ENCODE measurements at regions not wholly inside any gene's neighbourhood (a gene's known extent, or its start where the extent isn't known, plus 50 kb on each side); places are given as distances from the start of the nearest gene placed in this dataset.
A peak's percentile ranks its signal among the peaks of the same experiment; 100 is the strongest.

DNA sequence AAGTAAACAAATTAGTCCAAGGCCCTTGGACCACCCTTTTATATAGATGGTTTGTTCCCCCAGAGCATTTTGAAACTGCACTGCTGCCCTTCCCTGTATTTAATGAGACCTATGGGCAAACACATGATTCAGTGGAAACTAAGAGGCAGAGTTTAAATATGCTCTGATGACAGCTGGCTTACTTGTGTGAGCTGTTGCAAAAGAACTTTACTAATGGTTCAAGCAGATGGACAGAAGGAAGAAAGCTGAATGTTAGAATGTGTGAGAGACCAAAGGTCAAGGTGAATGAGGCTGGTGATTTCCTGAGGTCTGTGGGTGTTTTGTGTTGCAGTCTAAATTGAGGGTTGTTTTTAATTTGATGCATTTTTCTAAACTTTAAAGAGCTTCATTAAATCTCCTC, 123.0 kb upstream of the CEP162 start:
- H2AFZ ChIP-seq = no peak overlapping the region
- DNase-seq (ENCODE audit: low spot score) = peak; percentile 11
- no peaks in the 10 kb centered on the region for H4K20me1 ChIP-seq (ENCODE audit: insufficient read depth, poor library complexity, severe bottlenecking)
- no peaks in the 10 kb centered on the region for H3K79me2 ChIP-seq
- no peaks in the 10 kb centered on the region for H3K36me3 ChIP-seq (replicated peaks; ENCODE audit: insufficient read depth, low read depth)
- H3K27ac ChIP-seq = no peak overlapping the region
- H3K9me2 ChIP-seq (replicated peaks; ENCODE audit: insufficient read depth) = no peaks in the 10 kb centered on the region
- no peak for TF ChIP-seq EZH2 (IDR thresholded peaks at IDR 0.05; ENCODE audit: borderline replicate concordance)
- no peak for TF ChIP-seq CTCF (IDR thresholded peaks at IDR 0.05; ENCODE audit: poor library complexity)
- no peak for TF ChIP-seq EZH2phosphoT487 (IDR thresholded peaks at IDR 0.05; ENCODE audit: low read depth, severe bottlenecking, unreplicated experiment)
- no peak overlapping the region for H3K4me3 ChIP-seq
- H3K9me3 ChIP-seq (ENCODE audit: low read depth) = no peaks in the 10 kb centered on the region
- no peak overlapping the region for H3K4me2 ChIP-seq
- peaks cover 13% of the 10 kb centered on the region for H3K4me1 ChIP-seq (ENCODE audit: insufficient read depth)
- H3K27me3 ChIP-seq = no peaks in the 10 kb centered on the region

GRCh38 chr6:84349542-84349941, 122.1 kb upstream of the CEP162 start:
- Histone ChIP-seq H3K9me3 (ENCODE audit: low read depth) (no peaks in the 10 kb centered on the region), H3K4me2 (no peak overlapping the region), H3K27me3 (no peaks in the 10 kb centered on the region), H3K4me3 (no peak overlapping the region), H3K9me2 (replicated peaks; ENCODE audit: insufficient read depth) (no peaks in the 10 kb centered on the region), H3K27ac (no peak overlapping the region), H2AFZ (no peak overlapping the region), H3K4me1 (ENCODE audit: insufficient read depth) (peaks cover 13% of the 10 kb centered on the region), H4K20me1 (ENCODE audit: insufficient read depth, poor library complexity, severe bottlenecking) (no peaks in the 10 kb centered on the region), H3K36me3 (replicated peaks; ENCODE audit: insufficient read depth, low read depth) (no peaks in the 10 kb centered on the region), H3K79me2 (no peaks in the 10 kb centered on the region)
- no peak for DNase-seq (ENCODE audit: low spot score)
- TF ChIP-seq EZH2phosphoT487 (IDR thresholded peaks at IDR 0.05; ENCODE audit: low read depth, severe bottlenecking, unreplicated experiment) (no peak), CTCF (IDR thresholded peaks at IDR 0.05; ENCODE audit: poor library complexity) (no peak), EZH2 (IDR thresholded peaks at IDR 0.05; ENCODE audit: borderline replicate concordance) (no peak)
- WGBS (ENCODE audit: low lambda C conversion rate, missing lambda C conversion rate) = 94% methylated on average over 1 of the region's 1 CpG

GRCh38 chr6:84348801-84349200, 121.4 kb upstream of the CEP162 start:
- Histone ChIP-seq H4K20me1 (ENCODE audit: insufficient read depth, poor library complexity, severe bottlenecking) (no peaks in the 10 kb centered on the region), H3K27me3 (no peaks in the 10 kb centered on the region), H3K4me3 (no peak overlapping the region), H3K9me3 (ENCODE audit: low read depth) (no peaks in the 10 kb centered on the region), H3K79me2 (no peaks in the 10 kb centered on the region), H3K36me3 (replicated peaks; ENCODE audit: insufficient read depth, low read depth) (no peaks in the 10 kb centered on the region), H3K4me1 (ENCODE audit: insufficient read depth) (peaks cover 7% of the 10 kb centered on the region), H3K4me2 (no peak overlapping the region), H2AFZ (no peak overlapping the region), H3K27ac (no peak overlapping the region), H3K9me2 (replicated peaks; ENCODE audit: insufficient read depth) (no peaks in the 10 kb centered on the region)
- TF ChIP-seq EZH2 (IDR thresholded peaks at IDR 0.05; ENCODE audit: borderline replicate concordance) (no peak), EZH2phosphoT487 (IDR thresholded peaks at IDR 0.05; ENCODE audit: low read depth, severe bottlenecking, unreplicated experiment) (no peak), CTCF (IDR thresholded peaks at IDR 0.05; ENCODE audit: poor library complexity) (no peak)
- no peak for DNase-seq (ENCODE audit: low spot score)
- WGBS (ENCODE audit: low lambda C conversion rate, missing lambda C conversion rate) = 78% methylated on average over 1 of the region's 1 CpG

GRCh38 chr6:84346372-84346771, 118.9 kb upstream of the CEP162 start:
- H2AFZ ChIP-seq = no peak overlapping the region
- no peaks in the 10 kb centered on the region for H3K4me1 ChIP-seq (ENCODE audit: insufficient read depth)
- H3K4me2 ChIP-seq = no peak overlapping the region
- H3K79me2 ChIP-seq = no peaks in the 10 kb centered on the region
- H3K9me2 ChIP-seq (replicated peaks; ENCODE audit: insufficient read depth) = no peaks in the 10 kb centered on the region
- no peaks in the 10 kb centered on the region for H3K9me3 ChIP-seq (ENCODE audit: low read depth)
- TF ChIP-seq EZH2phosphoT487 (IDR thresholded peaks at IDR 0.05; ENCODE audit: low read depth, severe bottlenecking, unreplicated experiment) (no peak), CTCF (IDR thresholded peaks at IDR 0.05; ENCODE audit: poor library complexity) (peak; percentile 4)
- H3K27me3 ChIP-seq = no peaks in the 10 kb centered on the region
- no peaks in the 10 kb centered on the region for H4K20me1 ChIP-seq (ENCODE audit: insufficient read depth, poor library complexity, severe bottlenecking)
- DNase-seq (ENCODE audit: low spot score) = no peak
- no peak overlapping the region for H3K4me3 ChIP-seq
- no peaks in the 10 kb centered on the region for H3K36me3 ChIP-seq (replicated peaks; ENCODE audit: insufficient read depth, low read depth)
- no peak overlapping the region for H3K27ac ChIP-seq

Measured in hepatocyte (in vitro differentiated cells).